Natural killer cell (primary cell): ENCODE measurements at regions not wholly inside any gene's neighbourhood (a gene's known extent, or its start where the extent isn't known, plus 50 kb on each side); places are given as distances from the start of the nearest gene placed in this dataset.

ENCODE experiments used
- ATAC-seq, 3 donors: fragments of 150-1000 bp in 2 of 3; fragments of 200-7000 bp in 1 of 3; cut with Tn5 transposase; 1 replicate in 1 of 3; 2 replicates in 2 of 3; pipeline ENCODE4 v1.10.0; 2021; ENCODE audit warnings: mild to moderate bottlenecking in 2 of 3, moderate library complexity in 2 of 3
- DNase-seq, 2 donors: peaks; one replicate each; pipeline versions ENCODE4 v3.0.0 to v3.0.0-alpha.2; 2013 to 2021; ENCODE audit warnings: mixed read lengths in 1 of 2
- H3K27ac ChIP-seq: one replicate; pipeline ENCODE4 v1.5.1; 2013; ENCODE audit warnings: mild to moderate bottlenecking, low read length
- H3K27me3 ChIP-seq: one replicate; pipeline ENCODE4 v1.6.1; 2013; ENCODE audit warnings: low read length; ENCODE audit not compliant: control insufficient read depth, insufficient read depth
- H3K36me3 ChIP-seq: one replicate; pipeline ENCODE4 v1.6.1; 2013; ENCODE audit warnings: low read length; ENCODE audit not compliant: control insufficient read depth, insufficient read depth
- H3K4me1 ChIP-seq: one replicate; pipeline ENCODE4 v1.6.1; 2013; ENCODE audit warnings: low read length; ENCODE audit not compliant: control insufficient read depth, insufficient read depth
- H3K4me3 ChIP-seq: one replicate; pipeline ENCODE4 v1.5.1; 2013; ENCODE audit warnings: low read length
- H3K9me3 ChIP-seq: one replicate; pipeline ENCODE4 v1.6.1; 2013; ENCODE audit warnings: low read length; ENCODE audit not compliant: control insufficient read depth, insufficient read depth
- H3K27ac Mint-ChIP-seq, 2 donors: one replicate each; pipeline ENCODE4 v1.8.0; 2022; ENCODE audit warnings: mild to moderate bottlenecking in 2 of 2, mixed read lengths in 2 of 2, moderate library complexity in 1 of 2
- H3K27me3 Mint-ChIP-seq, 2 donors: one replicate each; pipeline ENCODE4 v1.8.0; 2022; ENCODE audit warnings: low read depth in 2 of 2, mixed read lengths in 2 of 2
- H3K36me3 Mint-ChIP-seq: one replicate; pipeline ENCODE4 v1.8.0; 2022; ENCODE audit warnings: mixed read lengths
- H3K4me1 Mint-ChIP-seq, 2 donors: one replicate each; pipeline ENCODE4 v1.8.0; 2022; ENCODE audit warnings: mixed read lengths in 2 of 2
- H3K4me3 Mint-ChIP-seq: one replicate; pipeline ENCODE4 v1.8.0; 2022; ENCODE audit warnings: mild to moderate bottlenecking, moderate library complexity, mixed read lengths
- H3K9me3 Mint-ChIP-seq, 2 donors: one replicate each; pipeline ENCODE4 v1.8.0; 2022; ENCODE audit warnings: mixed read lengths in 2 of 2
- WGBS: methylation state at CpG from one replicate; pipeline ENCODE4 v1.1.7; 2013; ENCODE audit warnings: missing lambda C conversion rate; ENCODE audit not compliant: insufficient coverage; 5-methylcytosine and 5-hydroxymethylcytosine counted together
- intact Hi-C: fragments of 100-400 bp; cut with micrococcal nuclease; formaldehyde crosslinking; loops from one replicate; pipeline ENCODE4 v1.14.2; 2022
- TF ChIP-seq, protein P1 (sequence below): fragments of 200-600 bp; IDR thresholded peaks from one replicate; pipeline ENCODE4 v1.8.0; 2022; ENCODE audit warnings: antibody characterized with exemption

DNA sequence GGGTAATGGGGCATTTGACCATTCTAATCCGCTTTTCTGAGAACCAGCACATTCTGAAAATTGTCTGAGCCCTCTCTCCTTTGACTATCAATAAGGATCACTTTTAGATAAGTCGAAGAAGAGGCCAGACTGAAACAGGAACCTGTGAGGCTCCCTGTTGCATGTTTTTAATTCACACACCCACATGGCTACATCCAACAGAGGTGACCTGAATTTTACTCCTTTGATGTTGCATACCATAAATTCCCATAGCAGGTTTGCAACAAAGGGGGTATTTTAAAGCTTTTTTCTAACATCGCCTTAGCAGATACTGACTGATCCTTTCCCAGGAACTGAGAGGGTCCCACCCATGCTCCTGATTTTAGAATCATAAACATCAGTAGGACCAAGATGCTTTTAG is 450.8 kb downstream of the USP25 start:
- Histone ChIP-seq H3K36me3 (no peaks in the 10 kb centered on the region), H3K4me3 (no peak overlapping the region), H3K9me3 (no peaks in the 10 kb centered on the region), H3K27ac (no peak overlapping the region), H3K27me3 (no peaks in the 10 kb centered on the region), H3K4me1 (no peaks in the 10 kb centered on the region)
- H3K27ac Mint-ChIP-seq: no peak overlapping the region
- DNase-seq: no peak
- TF ChIP-seq, protein P1, sequence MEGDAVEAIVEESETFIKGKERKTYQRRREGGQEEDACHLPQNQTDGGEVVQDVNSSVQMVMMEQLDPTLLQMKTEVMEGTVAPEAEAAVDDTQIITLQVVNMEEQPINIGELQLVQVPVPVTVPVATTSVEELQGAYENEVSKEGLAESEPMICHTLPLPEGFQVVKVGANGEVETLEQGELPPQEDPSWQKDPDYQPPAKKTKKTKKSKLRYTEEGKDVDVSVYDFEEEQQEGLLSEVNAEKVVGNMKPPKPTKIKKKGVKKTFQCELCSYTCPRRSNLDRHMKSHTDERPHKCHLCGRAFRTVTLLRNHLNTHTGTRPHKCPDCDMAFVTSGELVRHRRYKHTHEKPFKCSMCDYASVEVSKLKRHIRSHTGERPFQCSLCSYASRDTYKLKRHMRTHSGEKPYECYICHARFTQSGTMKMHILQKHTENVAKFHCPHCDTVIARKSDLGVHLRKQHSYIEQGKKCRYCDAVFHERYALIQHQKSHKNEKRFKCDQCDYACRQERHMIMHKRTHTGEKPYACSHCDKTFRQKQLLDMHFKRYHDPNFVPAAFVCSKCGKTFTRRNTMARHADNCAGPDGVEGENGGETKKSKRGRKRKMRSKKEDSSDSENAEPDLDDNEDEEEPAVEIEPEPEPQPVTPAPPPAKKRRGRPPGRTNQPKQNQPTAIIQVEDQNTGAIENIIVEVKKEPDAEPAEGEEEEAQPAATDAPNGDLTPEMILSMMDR: no peak
- ATAC-seq: no peak
- H3K4me1 Mint-ChIP-seq: no peaks in the 10 kb centered on the region
- peaks cover 4% of the 10 kb centered on the region in 2 donors for H3K9me3 Mint-ChIP-seq
- intact Hi-C loops: no loop called here
- no peak overlapping the region for H3K4me3 Mint-ChIP-seq
- H3K36me3 Mint-ChIP-seq: no peaks in the 10 kb centered on the region
- no peaks in the 10 kb centered on the region for H3K27me3 Mint-ChIP-seq
- 35% methylated on average over 3 of the region's 3 CpGs for WGBS

DNA sequence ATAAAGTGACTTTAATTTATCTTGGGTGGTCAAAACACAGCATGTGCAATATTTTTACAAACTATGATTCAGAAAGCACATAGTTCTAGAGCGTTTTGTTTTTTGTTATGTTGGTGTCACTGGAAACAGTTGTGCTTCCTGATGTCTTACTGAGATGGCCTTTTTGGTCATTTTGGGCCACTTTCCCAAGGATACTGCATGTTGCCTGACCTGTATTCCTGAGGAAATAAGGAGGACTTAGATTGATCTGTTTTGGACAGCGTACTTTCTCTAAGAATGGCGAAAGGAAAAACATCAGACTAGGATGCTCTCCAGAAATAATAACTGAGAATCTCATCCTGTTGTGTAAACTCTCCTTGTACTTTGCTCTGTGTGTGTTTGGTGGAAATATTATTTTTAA is 451.2 kb downstream of the USP25 start:
- TF ChIP-seq, protein P1: no peak
- Mint-ChIP-seq H3K4me3 (no peak overlapping the region), H3K9me3 (peaks cover 4% of the 10 kb centered on the region in 2 donors), H3K36me3 (no peaks in the 10 kb centered on the region), H3K27ac (no peak overlapping the region), H3K27me3 (no peaks in the 10 kb centered on the region), H3K4me1 (no peaks in the 10 kb centered on the region)
- Histone ChIP-seq H3K36me3 (no peaks in the 10 kb centered on the region), H3K4me1 (no peaks in the 10 kb centered on the region), H3K9me3 (no peaks in the 10 kb centered on the region), H3K27ac (no peak overlapping the region), H3K4me3 (no peak overlapping the region), H3K27me3 (no peaks in the 10 kb centered on the region)
- intact Hi-C loops: no loop called here
- no peak for ATAC-seq
- WGBS: 80% methylated on average over 2 of the region's 3 CpGs
- DNase-seq: no peak

DNA sequence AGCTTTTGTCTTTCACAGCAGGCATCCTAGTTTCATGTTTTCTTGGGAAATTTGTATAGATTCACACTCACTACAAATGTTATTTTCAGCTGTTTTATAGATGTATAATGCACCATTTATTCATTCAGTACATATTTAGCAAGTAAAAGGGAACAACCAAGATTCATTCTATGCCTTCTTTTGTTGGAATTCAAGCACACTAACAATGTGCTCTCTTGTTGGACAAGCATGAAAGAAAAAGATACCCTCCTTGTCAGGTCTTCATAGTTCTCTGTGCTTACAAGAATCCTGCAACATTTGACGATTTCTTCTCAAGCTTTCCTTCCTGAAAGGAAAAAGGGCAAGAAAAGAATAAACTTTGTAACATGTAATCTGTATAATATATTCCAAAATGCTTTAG is 456.0 kb downstream of the USP25 start:
- ATAC-seq (no peak), DNase-seq (no peak)
- H3K4me1 Mint-ChIP-seq: no peaks in the 10 kb centered on the region
- no peaks in the 10 kb centered on the region for H3K27me3 Mint-ChIP-seq
- H3K27ac Mint-ChIP-seq: no peak overlapping the region
- H3K4me1 ChIP-seq: no peaks in the 10 kb centered on the region
- H3K9me3 Mint-ChIP-seq: peaks cover 10 to 11% of the 10 kb centered on the region in 2 donors
- no peaks in the 10 kb centered on the region for H3K9me3 ChIP-seq
- no peak overlapping the region for H3K4me3 ChIP-seq
- no peak overlapping the region for H3K27ac ChIP-seq
- H3K36me3 Mint-ChIP-seq: no peaks in the 10 kb centered on the region
- H3K4me3 Mint-ChIP-seq: no peak overlapping the region
- no CpG with 5 or more reads among the region's 1 CpG for WGBS
- no peaks in the 10 kb centered on the region for H3K27me3 ChIP-seq
- intact Hi-C loops: no loop called here
- H3K36me3 ChIP-seq: no peaks in the 10 kb centered on the region
- TF ChIP-seq, protein P1: no peak

DNA sequence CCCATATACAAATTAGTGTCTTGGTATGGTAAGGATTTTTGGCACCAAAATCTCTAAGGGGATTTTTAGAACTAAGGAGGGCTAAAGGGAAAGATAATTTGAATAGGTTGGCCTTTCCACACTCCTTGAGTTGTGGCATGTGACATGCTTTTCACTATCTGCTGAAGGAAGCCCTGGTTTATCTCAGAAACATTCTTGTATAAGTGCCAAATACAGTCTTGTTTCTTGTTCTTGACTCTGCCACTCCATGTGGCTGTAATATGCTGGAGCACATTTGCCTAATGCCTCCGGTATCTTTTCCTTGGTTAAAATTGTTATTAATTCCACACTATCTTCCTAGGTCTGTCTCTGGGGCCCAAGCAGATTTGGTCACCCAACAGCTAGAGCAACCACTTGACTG is 457.0 kb downstream of the USP25 start:
- Mint-ChIP-seq H3K27ac (no peak overlapping the region), H3K4me1 (no peaks in the 10 kb centered on the region), H3K27me3 (no peaks in the 10 kb centered on the region), H3K4me3 (no peak overlapping the region), H3K9me3 (peaks cover 12% of the 10 kb centered on the region in 2 donors), H3K36me3 (no peaks in the 10 kb centered on the region)
- no peak overlapping the region for H3K4me3 ChIP-seq
- H3K4me1 ChIP-seq: no peaks in the 10 kb centered on the region
- no peaks in the 10 kb centered on the region for H3K27me3 ChIP-seq
- no peaks in the 10 kb centered on the region for H3K36me3 ChIP-seq
- no peak for ATAC-seq
- TF ChIP-seq, protein P1: no peak
- H3K27ac ChIP-seq: no peak overlapping the region
- WGBS: 100% methylated on average over 1 of the region's 1 CpG
- H3K9me3 ChIP-seq: no peaks in the 10 kb centered on the region
- DNase-seq: no peak
- intact Hi-C loops: no loop called here
